ENCODE measurements at regions not wholly inside any gene's neighbourhood (a gene's known extent, or its start where the extent isn't known, plus 50 kb on each side); places are given as distances from the start of the nearest gene placed in this dataset.

DNA sequence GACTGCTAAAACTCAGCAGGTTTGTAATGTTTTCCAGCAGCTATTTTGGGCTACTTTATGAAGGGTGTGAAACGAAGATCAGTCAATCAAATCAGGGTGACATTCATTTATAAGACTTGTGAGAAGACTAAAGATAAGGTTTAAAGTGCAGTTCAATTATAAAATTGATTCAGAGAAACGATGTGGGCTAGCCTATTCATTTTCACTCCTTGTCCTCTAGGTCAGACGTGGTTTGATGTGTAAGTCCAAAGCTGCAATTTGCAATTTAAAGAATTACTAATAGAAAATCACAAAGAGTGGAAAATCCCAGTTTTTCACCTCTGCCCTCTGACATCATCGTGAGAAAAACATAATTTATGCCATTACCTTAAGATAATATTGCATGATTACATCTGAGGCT lies 243.5 kb upstream of the NOVA1 start:
- no peak overlapping the region for H2BK5ac ChIP-seq (ENCODE audit: low read length)
- H4K8ac ChIP-seq (ENCODE audit: low read depth, low read length) = no peak overlapping the region
- H3K36me3 ChIP-seq (replicated peaks in 1 of 2; ENCODE audit: control insufficient read depth in 2 of 2, insufficient read depth in 2 of 2, low read length in 2 of 2) = no peaks in the 10 kb centered on the region
- H3K79me1 ChIP-seq (ENCODE audit: low read depth, low read length) = no peaks in the 10 kb centered on the region
- no peak overlapping the region for H3K18ac ChIP-seq (ENCODE audit: low read length)
- H4K91ac ChIP-seq (ENCODE audit: low read depth, low read length, poor library complexity) = no peak overlapping the region
- H2BK120ac ChIP-seq (ENCODE audit: low read depth, low read length) = no peak overlapping the region
- DNase-seq (ENCODE audit: low spot score) = no peak
- H3K9me3 ChIP-seq (replicated peaks in 1 of 2; ENCODE audit: control insufficient read depth in 2 of 2, insufficient read depth in 1 of 2, low read depth in 1 of 2, low read length in 2 of 2) = no peaks in the 10 kb centered on the region
- no peaks in the 10 kb centered on the region for H3K27me3 ChIP-seq (ENCODE audit: control insufficient read depth in 3 of 3, insufficient read depth in 3 of 3, low read depth in 1 of 3, low read length in 3 of 3)
- H3K4me1 ChIP-seq (ENCODE audit: control insufficient read depth in 2 of 2, insufficient read depth in 1 of 2, low read depth in 1 of 2, low read length in 2 of 2) = peaks cover 0 to 10% of the 10 kb centered on the region in 2 donors
- no peak overlapping the region for H2BK12ac ChIP-seq (ENCODE audit: low read length)
- H2AK5ac ChIP-seq (ENCODE audit: low read depth, low read length) = no peak overlapping the region
- H2AFZ ChIP-seq (ENCODE audit: low read length) = no peak overlapping the region
- H3K9ac ChIP-seq (ENCODE audit: low read depth, low read length, poor library complexity) = no peak overlapping the region
- WGBS, 2 donors (ENCODE audit: extremely low coverage in 2 of 2, insufficient read length in 2 of 2, insufficient replicate concordance in 1 of 2) = no CpG with 5 or more reads among the region's 4 CpGs
- H2BK15ac ChIP-seq (ENCODE audit: low read length) = no peak overlapping the region
- no peak overlapping the region for H3K23ac ChIP-seq (ENCODE audit: low read depth, low read length, poor library complexity)
- H3K27ac ChIP-seq (replicated peaks; ENCODE audit: low read length) = no peak overlapping the region
- H3K4me2 ChIP-seq (ENCODE audit: insufficient read depth, low read length, poor library complexity, severe bottlenecking) = no peak overlapping the region
- no peak overlapping the region for H3K14ac ChIP-seq (ENCODE audit: low read length)
- H3K4me3 ChIP-seq (ENCODE audit: low read length in 2 of 2) = no peak overlapping the region
- no peak overlapping the region for H3K4ac ChIP-seq (ENCODE audit: low read length)

GRCh38 chr14:26841920-26842741 lies 244.3 kb upstream of the NOVA1 start:
- H3K14ac ChIP-seq (ENCODE audit: low read length) = no peak overlapping the region
- no peak overlapping the region for H4K8ac ChIP-seq (ENCODE audit: low read depth, low read length)
- no peak overlapping the region for H2BK15ac ChIP-seq (ENCODE audit: low read length)
- H2AK5ac ChIP-seq (ENCODE audit: low read depth, low read length) = no peak overlapping the region
- H3K4me1 ChIP-seq (ENCODE audit: control insufficient read depth in 2 of 2, insufficient read depth in 1 of 2, low read depth in 1 of 2, low read length in 2 of 2) = peaks cover 1 to 9% of the 10 kb centered on the region in 2 donors
- H3K18ac ChIP-seq (ENCODE audit: low read length) = no peak overlapping the region
- no peak overlapping the region for H3K23ac ChIP-seq (ENCODE audit: low read depth, low read length, poor library complexity)
- no CpG with 5 or more reads among the region's 3 CpGs for WGBS, 2 donors (ENCODE audit: extremely low coverage in 2 of 2, insufficient read length in 2 of 2, insufficient replicate concordance in 1 of 2)
- no peak overlapping the region for H3K4me3 ChIP-seq (ENCODE audit: low read length in 2 of 2)
- no peaks in the 10 kb centered on the region for H3K79me1 ChIP-seq (ENCODE audit: low read depth, low read length)
- no peak overlapping the region for H2AFZ ChIP-seq (ENCODE audit: low read length)
- H3K36me3 ChIP-seq (replicated peaks in 1 of 2; ENCODE audit: control insufficient read depth in 2 of 2, insufficient read depth in 2 of 2, low read length in 2 of 2) = no peaks in the 10 kb centered on the region
- H2BK5ac ChIP-seq (ENCODE audit: low read length) = no peak overlapping the region
- no peak overlapping the region for H3K27ac ChIP-seq (replicated peaks; ENCODE audit: low read length)
- H2BK12ac ChIP-seq (ENCODE audit: low read length) = no peak overlapping the region
- H3K9me3 ChIP-seq (replicated peaks in 1 of 2; ENCODE audit: control insufficient read depth in 2 of 2, insufficient read depth in 1 of 2, low read depth in 1 of 2, low read length in 2 of 2) = no peaks in the 10 kb centered on the region
- no peaks in the 10 kb centered on the region for H3K27me3 ChIP-seq (ENCODE audit: control insufficient read depth in 3 of 3, insufficient read depth in 3 of 3, low read depth in 1 of 3, low read length in 3 of 3)
- no peak for DNase-seq (ENCODE audit: low spot score)
- H4K91ac ChIP-seq (ENCODE audit: low read depth, low read length, poor library complexity) = no peak overlapping the region
- no peak overlapping the region for H2BK120ac ChIP-seq (ENCODE audit: low read depth, low read length)
- no peak overlapping the region for H3K4ac ChIP-seq (ENCODE audit: low read length)
- no peak overlapping the region for H3K9ac ChIP-seq (ENCODE audit: low read depth, low read length, poor library complexity)
- no peak overlapping the region for H3K4me2 ChIP-seq (ENCODE audit: insufficient read depth, low read length, poor library complexity, severe bottlenecking)

DNA sequence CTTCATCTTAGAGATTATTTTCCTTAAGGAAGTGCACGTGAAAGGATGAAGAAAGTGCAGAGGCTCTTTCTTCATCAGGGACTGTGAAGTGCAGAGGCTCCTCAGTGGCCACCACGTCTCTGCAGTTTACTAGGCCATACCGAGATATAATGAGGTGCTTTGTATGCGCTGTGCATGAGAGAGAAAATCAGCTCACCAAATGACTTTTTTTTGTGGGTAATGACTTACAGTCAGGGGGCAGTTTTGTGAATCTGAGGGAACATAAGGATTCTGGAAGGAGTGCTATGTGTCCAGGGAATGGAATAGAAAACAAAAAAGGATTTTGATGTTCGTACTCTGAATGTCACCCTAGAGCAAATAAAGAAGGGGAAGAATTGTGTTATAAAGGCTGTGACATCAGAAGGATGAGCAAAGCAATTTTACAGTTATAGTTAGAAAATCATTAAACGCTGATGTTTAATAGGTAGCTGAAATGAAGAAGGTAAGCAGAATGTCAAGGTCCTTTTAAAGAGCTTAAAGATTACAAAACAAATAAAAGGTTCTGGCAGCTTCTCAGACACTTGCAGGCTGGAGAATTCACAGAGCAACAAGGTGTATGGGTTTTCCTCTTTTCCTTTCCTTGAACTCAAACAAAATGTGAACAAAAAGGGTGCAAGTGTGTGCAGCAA lies 247.5 kb upstream of the NOVA1 start:
- H3K27ac ChIP-seq (replicated peaks; ENCODE audit: low read length) = no peak overlapping the region

GRCh38 chr14:26846388-26846787 lies 248.6 kb upstream of the NOVA1 start:
- H2AK5ac ChIP-seq (ENCODE audit: low read depth, low read length) = no peak overlapping the region
- no peak overlapping the region for H3K27ac ChIP-seq (replicated peaks; ENCODE audit: low read length)
- H3K27me3 ChIP-seq (ENCODE audit: control insufficient read depth in 3 of 3, insufficient read depth in 3 of 3, low read depth in 1 of 3, low read length in 3 of 3) = no peaks in the 10 kb centered on the region
- H3K9me3 ChIP-seq (replicated peaks in 1 of 2; ENCODE audit: control insufficient read depth in 2 of 2, insufficient read depth in 1 of 2, low read depth in 1 of 2, low read length in 2 of 2) = no peaks in the 10 kb centered on the region
- no peak overlapping the region for H3K18ac ChIP-seq (ENCODE audit: low read length)
- H3K9ac ChIP-seq (ENCODE audit: low read depth, low read length, poor library complexity) = no peak overlapping the region
- no CpG with 5 or more reads among the region's 2 CpGs for WGBS, 2 donors (ENCODE audit: extremely low coverage in 2 of 2, insufficient read length in 2 of 2, insufficient replicate concordance in 1 of 2)
- no peaks in the 10 kb centered on the region for H3K36me3 ChIP-seq (replicated peaks in 1 of 2; ENCODE audit: control insufficient read depth in 2 of 2, insufficient read depth in 2 of 2, low read length in 2 of 2)
- no peak overlapping the region for H3K4ac ChIP-seq (ENCODE audit: low read length)
- H4K91ac ChIP-seq (ENCODE audit: low read depth, low read length, poor library complexity) = no peak overlapping the region
- no peak overlapping the region for H3K4me3 ChIP-seq (ENCODE audit: low read length in 2 of 2)
- no peak overlapping the region for H3K23ac ChIP-seq (ENCODE audit: low read depth, low read length, poor library complexity)
- H2BK12ac ChIP-seq (ENCODE audit: low read length) = no peak overlapping the region
- H2BK120ac ChIP-seq (ENCODE audit: low read depth, low read length) = no peak overlapping the region
- no peaks in the 10 kb centered on the region for H3K79me1 ChIP-seq (ENCODE audit: low read depth, low read length)
- H3K14ac ChIP-seq (ENCODE audit: low read length) = no peak overlapping the region
- no peak overlapping the region for H2BK5ac ChIP-seq (ENCODE audit: low read length)
- H2AFZ ChIP-seq (ENCODE audit: low read length) = no peak overlapping the region
- no peak overlapping the region for H3K4me2 ChIP-seq (ENCODE audit: insufficient read depth, low read length, poor library complexity, severe bottlenecking)
- no peak for DNase-seq (ENCODE audit: low spot score)
- no peak overlapping the region for H2BK15ac ChIP-seq (ENCODE audit: low read length)
- H4K8ac ChIP-seq (ENCODE audit: low read depth, low read length) = no peak overlapping the region
- H3K4me1 ChIP-seq (ENCODE audit: control insufficient read depth in 2 of 2, insufficient read depth in 1 of 2, low read depth in 1 of 2, low read length in 2 of 2) = peaks cover 1 to 9% of the 10 kb centered on the region in 2 donors

More for the DNA sequence above, 247.5 kb upstream of the NOVA1 start:
- Histone ChIP-seq H4K91ac (ENCODE audit: low read depth, low read length, poor library complexity) (no peak overlapping the region), H3K9me3 (replicated peaks in 1 of 2; ENCODE audit: control insufficient read depth in 2 of 2, insufficient read depth in 1 of 2, low read depth in 1 of 2, low read length in 2 of 2) (no peaks in the 10 kb centered on the region), H4K8ac (ENCODE audit: low read depth, low read length) (no peak overlapping the region), H3K4me2 (ENCODE audit: insufficient read depth, low read length, poor library complexity, severe bottlenecking) (no peak overlapping the region), H3K18ac (ENCODE audit: low read length) (no peak overlapping the region), H2BK5ac (ENCODE audit: low read length) (no peak overlapping the region), H3K14ac (ENCODE audit: low read length) (no peak overlapping the region), H3K4me3 (ENCODE audit: low read length in 2 of 2) (no peak overlapping the region), H3K79me1 (ENCODE audit: low read depth, low read length) (no peaks in the 10 kb centered on the region), H3K9ac (ENCODE audit: low read depth, low read length, poor library complexity) (no peak overlapping the region), H3K36me3 (replicated peaks in 1 of 2; ENCODE audit: control insufficient read depth in 2 of 2, insufficient read depth in 2 of 2, low read length in 2 of 2) (no peaks in the 10 kb centered on the region), H3K27me3 (ENCODE audit: control insufficient read depth in 3 of 3, insufficient read depth in 3 of 3, low read depth in 1 of 3, low read length in 3 of 3) (no peaks in the 10 kb centered on the region), H3K4me1 (ENCODE audit: control insufficient read depth in 2 of 2, insufficient read depth in 1 of 2, low read depth in 1 of 2, low read length in 2 of 2) (peaks cover 1 to 9% of the 10 kb centered on the region in 2 donors), H2AK5ac (ENCODE audit: low read depth, low read length) (no peak overlapping the region), H2BK15ac (ENCODE audit: low read length) (no peak overlapping the region), H3K4ac (ENCODE audit: low read length) (no peak overlapping the region), H2BK120ac (ENCODE audit: low read depth, low read length) (no peak overlapping the region), H2BK12ac (ENCODE audit: low read length) (no peak overlapping the region), H3K23ac (ENCODE audit: low read depth, low read length, poor library complexity) (no peak overlapping the region), H2AFZ (ENCODE audit: low read length) (peak overlapping the region; percentile 58)
- no peak for DNase-seq (ENCODE audit: low spot score)
- no CpG with 5 or more reads among the region's 6 CpGs for WGBS, 2 donors (ENCODE audit: extremely low coverage in 2 of 2, insufficient read length in 2 of 2, insufficient replicate concordance in 1 of 2)

Data from neuronal stem cell (in vitro differentiated cells).